Activated CD4-positive, alpha-beta T cell treated with anti-CD3 and anti-CD28 coated beads, Interleukin-2, Interleukin-6, amounts not matched to agents 100 ng/mL and 50 ng/mL, durations not matched to agents 16 hours and 8 hours (primary cell): ENCODE measurements at regions not wholly inside any gene's neighbourhood (a gene's known extent, or its start where the extent isn't known, plus 50 kb on each side); places are given as distances from the start of the nearest gene placed in this dataset.

ENCODE experiments used
- DNase-seq: peaks from one replicate; pipeline ENCODE4 v3.0.0-alpha.2; 2020

DNA sequence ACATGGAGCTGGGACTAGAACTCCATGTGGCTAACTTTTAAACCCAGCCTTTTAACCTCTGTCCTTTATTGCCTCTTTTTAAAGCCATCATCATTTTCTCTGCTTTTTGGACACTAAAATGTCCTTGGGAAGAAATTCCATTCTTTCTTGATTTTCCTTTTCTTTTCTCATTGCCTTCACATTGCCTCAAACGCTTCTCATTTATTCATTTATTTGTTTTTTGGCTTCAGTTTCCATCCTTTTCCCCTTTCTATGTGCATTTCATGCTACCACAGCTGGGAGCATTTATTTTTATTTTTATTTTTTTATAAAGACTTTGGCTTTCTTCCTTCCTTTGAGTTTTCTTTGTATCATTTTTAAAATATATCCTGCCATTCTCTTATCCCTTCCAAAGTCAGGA, 212.2 kb downstream of the DACT1 start:
- no peak for DNase-seq

DNA sequence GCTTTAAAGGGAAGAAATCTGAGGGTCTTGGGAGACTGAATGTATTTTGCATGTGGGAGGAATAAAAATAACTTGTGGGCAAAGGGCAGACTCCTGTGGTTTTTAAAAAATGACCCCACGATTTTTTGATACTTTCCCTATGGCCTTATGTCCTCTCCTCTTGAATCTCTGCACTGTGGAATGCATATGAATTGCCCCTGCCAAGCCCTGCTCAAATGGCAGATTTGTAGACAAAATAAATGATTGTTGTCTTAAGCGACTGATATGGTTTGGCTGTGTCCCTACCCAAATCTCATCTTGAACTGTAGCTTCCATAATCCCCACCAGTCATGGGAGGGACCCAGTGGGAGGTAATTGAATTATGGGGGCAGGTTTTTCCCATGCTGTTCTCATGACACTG, 223.8 kb downstream of the DACT1 start:
- no peak for DNase-seq

DNA sequence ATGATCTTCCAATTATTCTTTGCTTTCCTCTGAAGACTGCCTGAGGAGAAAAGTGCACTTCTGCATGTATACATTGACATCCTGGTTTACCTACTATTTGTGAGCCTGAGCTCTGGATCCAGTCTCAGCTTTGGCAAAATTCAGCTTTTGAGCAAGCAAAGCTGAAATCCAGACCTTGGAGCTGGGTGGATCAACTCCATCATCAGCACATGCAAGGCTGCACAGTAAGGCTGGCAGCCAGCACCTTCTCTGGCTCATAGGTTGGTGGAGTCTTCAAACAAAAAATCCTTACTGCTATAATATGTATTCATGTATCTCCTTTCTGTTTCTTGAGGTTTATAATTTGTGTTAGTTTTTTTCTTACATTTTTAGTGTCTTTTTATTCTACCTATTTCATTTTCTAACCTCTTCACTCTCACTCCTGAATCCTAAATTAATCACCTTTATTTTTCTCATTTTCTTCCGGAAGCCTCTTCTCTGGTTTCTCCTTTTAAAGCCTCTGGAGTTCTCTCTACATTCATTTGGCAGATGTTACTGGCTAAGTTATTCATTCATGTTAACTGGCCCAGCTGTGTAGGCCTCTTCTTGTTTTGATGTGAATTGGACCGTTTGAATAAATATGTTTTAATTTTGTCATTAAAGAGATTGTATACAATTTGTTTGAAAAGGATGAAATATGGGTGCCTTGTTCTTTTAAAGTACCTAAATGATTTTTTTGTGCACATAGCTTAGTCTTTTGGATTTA, 224.8 kb downstream of the DACT1 start:
- no peak for DNase-seq

DNA sequence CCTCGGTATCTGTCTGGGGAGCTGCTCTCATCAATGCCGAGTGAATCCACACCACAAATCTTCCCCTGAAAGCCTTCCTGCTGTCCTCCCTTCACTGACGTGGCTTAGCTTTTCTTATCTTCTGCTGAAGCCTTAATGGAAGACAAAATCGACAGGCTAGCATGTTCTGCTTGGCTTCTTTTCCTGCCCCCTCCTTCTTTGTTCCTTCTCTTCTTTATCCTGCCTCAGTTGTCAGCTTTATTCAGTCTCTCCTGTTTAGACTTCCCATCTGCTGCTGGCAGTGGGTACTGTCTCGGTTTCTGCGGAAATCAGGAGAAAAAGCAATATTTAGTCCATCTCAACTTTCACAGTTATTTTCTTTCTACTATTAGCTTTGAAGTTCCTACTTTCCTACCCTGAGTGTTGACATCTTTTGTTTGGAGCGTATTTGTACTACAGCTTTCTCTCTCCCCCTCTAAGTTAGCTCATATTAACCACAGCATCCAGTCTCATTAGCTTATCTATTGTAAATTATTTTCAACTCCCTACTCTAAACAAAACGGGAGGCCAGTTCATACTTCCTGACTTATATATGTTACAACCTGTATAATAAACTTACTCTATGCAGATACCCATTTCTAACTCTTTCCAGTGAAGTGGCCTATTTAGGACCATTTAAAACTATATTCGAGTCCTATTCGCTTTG, 226.0 kb downstream of the DACT1 start:
- DNase-seq, result no peak

DNA sequence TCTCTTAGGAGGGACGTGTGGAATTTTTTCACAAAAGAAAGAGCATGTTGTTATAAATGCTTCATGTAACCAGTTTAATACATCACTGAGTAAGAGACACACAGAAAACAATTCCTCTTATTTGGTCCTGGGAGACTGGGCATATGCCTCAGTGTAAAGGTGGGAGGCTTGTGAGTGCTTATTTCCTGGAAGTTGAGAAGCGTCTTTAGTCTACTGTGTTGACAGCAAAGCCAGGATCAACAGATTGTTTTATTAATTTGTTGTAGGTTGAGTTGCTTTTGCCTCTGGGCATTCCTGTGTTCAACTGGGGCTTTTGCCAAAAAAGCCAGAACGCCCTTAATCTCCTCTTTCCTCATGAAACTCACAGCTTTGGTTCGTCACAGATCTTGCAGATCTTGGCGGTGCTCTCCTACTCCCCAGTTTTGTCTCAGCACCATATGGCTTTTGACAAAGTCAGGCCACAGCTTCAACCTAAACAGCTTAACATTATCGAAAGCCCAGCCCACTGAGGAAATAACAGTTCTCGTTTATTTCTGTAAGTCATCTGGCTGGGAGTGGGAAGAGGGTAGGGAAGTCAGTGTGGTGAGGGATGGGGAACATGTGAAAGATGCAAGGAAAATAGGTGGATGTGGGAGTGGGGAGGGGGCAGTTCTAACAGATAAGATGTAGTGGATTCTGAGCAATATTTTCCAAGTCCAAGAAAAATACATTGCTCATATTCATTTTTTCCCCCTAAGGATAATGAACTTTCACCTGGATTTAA, 227.2 kb downstream of the DACT1 start:
- DNase-seq, result no peak

DNA sequence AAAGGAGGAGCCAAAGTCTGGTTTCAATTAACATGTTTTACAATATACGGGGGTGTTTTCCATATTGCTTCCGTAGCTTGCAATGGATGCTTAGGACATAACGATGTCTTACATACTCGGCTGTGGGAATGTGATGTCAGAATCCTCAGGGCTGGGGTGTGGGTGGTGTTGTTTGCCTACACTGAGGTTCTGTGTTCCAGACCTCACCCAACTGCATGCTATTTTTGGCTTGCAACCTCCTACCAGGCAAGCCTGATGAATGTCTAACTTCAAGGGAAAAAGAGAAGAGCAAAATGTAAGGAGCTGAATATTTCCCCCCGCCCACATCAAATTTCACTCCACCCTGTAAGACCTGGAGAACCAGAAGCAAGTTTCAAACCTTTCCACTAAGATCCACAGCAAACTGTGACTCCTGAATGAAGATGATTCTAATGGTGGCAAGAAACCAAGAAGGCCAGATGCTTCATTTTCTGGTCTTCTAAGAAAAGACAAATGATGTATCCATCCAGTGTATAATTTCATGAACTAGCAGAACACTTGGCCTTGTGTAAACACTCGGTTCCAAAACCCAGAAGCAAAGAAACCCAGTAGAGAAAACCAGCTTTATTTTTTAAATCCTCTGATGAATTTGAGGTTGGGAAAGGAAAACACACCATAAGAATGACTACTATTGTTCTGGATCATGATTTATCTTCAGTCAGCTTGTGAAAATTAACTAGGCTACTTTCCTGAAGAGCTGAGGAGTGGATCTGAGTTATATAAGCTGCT, 227.9 kb downstream of the DACT1 start:
- no peak for DNase-seq

DNA sequence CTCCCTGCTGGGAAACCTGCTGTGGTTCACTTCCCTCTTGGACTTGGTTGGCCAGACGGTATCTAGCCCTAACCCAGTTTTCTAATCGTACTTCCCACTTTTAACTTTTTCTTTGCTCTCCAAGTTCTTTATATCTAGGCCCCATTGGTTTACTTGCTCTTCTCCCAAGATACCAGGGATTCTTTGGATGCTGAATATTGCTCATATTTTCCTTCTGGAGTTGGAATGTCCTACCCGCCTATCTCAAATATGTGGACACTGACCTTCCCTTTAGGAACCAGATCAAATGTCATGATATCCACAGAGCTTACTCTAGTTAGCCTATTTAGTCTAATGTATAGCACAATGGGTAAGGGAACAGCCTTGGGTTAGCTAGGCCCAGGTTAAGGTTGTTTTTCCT, 228.6 kb downstream of the DACT1 start:
- DNase-seq, result no peak

DNA sequence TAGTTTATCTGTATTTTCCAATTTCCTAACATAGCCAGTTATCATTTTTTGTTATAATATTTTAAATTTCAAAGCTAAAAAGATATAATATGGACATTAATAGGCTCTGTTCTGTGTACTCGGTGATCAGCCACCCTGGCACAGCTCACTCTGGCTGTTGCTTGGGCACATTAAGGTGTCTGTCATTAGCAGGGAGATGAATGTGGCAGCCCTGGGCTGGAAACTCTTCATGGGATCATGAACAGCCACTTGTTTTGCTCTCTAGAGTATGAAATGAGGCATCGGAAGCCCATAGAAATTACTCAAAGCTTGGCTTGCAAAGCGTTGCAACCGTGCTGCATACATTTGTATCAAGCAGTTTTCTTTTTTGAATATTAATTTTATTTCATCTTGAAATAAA, 233.2 kb downstream of the DACT1 start:
- no peak for DNase-seq

DNA sequence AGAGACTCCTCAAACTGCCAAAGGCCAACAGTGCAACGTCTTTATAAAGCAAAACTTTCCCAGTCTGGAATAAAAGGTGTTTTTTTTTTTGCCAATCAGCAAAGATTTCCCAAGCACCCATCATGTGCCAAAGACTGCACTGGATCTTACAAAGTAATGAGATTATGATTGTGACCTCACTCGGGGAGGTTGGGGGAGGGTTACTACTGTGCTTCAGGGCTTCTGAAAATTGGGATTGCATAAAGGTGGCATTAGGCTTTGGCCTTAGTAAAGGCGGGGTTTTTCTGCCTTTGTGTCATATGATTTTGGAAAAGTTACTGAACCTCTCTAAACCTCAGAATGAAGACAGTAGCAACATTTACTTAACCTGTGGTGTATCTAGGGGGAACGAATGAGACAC, 233.8 kb downstream of the DACT1 start:
- DNase-seq, result no peak

DNA sequence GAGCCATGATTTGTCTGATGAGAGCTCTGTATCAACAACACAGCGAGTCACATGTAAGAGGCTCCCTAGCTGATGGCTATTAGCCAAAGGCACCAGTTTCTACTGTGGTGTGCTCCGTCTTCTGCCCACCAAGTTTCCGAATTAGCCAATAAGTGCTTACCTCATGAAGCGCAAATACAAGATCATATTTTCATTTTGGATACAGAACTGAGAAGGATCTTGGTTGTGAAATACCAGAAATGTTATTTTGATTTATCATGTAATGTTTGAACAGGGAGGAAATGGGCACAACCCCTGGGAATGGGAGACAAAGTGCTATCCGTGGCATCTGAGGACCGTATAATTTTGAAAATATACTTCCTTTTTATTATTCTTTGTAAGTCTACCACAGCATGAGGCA, 234.3 kb downstream of the DACT1 start:
- DNase-seq, result no peak

DNA sequence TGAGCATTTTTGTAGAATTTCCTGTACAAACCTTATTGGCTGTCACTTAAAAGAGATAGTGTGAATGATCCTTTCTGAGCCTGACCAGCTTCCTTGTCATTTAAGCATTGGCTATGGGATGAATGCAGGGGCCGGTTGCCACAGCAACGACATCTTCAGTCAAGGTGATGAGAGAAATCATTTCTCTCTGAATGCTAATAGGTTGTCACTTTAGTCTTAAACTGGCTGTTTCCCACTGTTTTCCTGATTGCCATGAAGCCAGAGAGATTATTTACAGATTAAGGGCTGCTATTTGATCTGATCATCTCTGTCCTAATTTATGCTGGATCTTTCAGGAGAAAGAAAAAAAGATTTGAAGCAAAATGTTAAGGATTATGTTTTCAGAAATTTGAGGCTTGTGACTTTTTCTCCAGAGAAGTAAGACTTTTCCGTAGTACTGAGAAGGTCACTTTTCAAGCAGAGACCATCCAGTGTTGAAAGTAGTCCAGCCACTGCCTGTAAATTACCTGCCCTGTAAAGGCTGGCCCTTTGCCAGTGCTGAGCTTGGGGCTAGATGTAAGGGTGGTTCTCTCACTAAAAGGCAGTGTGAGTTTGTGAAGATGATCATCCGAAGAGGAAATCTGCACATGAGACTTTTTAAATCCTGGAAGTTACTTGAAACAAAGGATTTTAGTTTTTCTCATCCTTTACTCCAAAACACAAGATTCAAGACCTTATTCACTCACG, 235.6 kb downstream of the DACT1 start:
- no peak for DNase-seq

DNA sequence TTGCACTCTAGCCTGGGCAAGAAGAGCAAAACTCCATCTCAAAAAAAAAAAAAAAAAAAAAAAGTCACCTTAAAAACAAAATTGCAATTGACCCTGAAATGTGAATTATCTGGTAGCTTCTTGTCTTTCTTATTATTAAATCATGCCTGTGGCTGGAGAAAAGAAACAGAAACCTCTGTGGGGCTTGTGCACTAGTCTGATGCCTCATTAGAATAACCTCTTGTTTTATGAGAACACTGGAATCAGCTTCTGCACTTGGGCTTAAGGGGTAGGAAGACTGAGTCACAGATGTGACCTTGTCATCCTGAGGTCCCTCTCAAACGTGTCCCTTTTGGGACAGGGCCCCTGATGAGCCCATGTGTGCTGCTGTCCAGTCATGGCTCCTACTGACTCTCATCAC, 237.9 kb downstream of the DACT1 start:
- DNase-seq, result no peak

DNA sequence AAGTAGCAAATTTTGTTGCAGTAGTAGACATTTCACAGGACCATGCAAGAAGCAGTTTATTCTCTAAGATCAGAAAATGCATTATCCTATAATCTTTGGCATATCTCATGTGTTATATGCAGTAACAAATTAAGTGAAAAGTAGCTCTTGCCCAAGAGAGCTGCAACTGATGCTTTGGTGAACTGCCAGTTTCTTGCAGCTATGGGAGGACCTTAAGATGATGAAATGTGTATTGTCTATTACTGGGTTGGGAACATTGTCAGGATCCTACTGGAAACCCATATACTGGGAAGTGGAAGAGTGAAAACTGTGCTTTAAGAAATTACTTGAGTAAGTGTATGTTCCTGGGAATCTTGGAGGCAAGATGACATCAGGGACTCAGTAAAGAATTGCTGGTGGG, 238.8 kb downstream of the DACT1 start:
- no peak for DNase-seq

DNA sequence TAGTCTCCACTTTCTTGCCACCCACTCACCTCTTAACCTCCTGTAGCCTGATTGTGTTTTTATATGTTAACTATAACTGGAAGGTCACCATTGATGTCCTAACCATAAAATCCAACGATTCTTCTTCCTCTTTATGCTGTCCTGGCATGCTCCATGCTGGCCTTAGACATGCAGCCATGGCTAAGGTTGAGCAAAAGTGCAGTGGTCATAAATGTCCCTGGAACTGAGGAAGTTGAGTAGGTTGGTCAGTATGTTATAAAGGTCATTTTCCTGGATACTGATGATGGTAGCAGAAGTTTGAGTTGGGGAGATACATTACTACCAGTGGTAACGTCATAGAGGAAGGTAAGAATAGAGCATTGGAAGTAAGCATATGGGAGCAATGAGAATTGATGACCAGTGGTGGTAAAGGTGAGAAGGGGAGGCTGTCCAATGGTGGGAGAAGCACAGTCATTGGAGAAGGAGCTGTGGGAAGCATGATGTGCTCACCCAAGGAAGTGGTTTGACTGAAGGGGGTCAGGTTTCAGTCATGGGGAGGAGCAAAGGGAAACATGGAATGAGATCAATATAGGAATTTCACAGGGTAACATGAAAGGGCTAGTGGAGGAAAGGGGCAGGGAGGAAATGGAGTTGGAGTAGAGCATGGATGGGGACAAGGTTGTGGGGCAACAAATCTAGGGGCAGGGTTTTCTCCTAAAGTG, 240.8 kb downstream of the DACT1 start:
- DNase-seq, result no peak

DNA sequence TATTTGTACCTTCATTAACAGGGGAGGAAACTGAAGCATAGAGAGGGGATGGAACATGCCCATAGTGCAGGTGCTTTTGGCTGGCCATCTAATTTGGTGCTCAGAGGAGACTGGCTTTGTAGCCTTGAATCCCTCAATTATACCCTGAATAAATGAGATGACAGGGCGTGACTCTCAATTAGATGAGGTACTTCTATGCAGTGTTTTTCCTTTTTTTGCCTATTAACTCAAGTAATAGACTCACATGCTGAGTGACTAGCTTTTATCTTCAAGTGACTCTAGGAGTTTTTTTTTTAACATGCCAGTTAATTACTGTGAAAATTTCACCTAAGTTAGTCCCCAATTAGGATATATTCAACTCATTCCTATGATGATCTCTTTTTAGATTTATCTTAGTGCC, 243.7 kb downstream of the DACT1 start:
- DNase-seq, result no peak

DNA sequence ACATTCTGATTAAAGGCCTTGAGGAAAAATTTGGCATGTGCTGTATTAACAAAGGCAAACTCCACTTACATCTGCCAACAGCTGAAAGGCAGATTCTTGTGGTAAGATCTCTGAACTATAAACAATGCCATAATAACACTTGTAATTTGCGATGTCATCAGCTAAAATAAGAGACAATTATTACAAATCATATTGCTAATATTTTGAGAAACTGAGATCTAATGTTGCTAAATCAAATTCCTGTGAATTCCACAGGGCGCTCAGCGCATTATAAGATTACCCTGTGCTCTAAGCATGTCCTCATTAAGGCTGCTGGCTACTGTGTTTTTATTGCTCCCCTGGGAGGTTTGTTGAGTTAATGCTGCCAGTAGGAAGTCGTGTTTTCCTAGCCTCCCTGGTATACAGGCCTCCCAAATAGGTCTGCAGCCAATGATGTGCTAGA, 244.8 kb downstream of the DACT1 start:
- DNase-seq, result no peak

DNA sequence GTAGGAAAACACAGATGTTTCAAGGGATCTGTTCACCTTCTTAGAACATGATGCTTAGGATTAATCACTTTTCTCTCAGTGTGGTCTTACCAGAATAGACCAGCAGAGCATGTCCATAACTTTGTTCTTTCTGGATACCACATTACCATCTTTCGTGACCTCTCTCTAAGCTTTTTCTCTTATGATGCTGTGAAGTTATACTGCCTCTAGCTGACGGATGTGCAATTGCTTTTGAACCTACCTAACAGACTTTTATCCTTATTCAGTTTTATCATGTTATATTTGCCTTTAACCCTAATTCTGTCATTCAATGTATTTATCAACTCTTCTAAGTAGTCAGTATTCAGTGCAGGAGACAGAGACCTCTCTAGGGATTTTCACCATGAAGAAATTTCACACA, 246.7 kb downstream of the DACT1 start:
- DNase-seq, result no peak

DNA sequence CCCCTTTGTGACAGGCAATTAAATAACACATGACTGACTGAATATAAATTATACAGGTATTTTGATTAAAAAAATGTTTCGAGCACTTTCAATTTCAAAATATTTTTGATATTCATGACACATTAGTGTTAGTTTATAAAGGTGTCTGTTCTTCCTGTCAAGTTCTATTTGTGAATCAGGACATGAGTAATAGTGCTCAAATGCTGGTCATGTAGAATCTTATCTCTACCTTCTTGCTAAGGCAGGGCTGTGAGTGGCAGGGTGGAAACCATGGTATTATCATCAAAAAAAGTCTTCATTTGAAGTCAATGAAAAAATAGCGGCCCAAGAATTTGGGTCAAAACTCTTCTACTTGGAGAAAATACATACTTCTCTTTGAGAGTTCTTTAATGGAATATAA, 250.2 kb downstream of the DACT1 start:
- no peak for DNase-seq

DNA sequence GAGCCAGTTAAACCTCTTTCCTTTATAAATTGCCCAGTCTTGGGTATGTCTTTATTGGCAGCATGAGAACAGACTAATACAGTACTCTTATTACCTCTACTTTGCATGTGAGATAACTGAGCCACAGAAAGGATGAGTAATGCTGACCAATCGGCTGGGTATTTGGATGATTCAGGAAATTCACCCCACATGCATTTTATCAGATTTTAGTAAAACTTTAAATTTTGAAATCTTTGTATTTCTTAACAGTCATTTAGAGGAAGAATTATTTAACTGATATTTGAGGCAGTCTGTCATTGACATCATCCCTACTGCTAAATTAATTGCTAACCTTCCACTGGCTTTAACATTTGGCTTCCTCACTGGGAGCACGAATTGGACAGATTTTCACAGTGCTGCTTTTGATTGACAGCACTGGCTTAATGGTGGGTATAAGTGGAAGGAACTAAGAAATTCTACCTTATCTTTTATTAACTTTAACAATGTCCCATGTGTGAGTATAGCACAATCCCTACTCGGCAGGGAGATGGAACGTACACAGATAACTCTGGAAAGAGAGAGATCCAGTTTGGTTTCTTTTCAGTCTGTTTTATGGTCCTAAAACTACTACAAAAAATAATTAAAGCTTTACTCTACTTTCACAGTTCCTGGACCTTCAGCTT, 261.0 kb downstream of the DACT1 start:
- no peak for DNase-seq

DNA sequence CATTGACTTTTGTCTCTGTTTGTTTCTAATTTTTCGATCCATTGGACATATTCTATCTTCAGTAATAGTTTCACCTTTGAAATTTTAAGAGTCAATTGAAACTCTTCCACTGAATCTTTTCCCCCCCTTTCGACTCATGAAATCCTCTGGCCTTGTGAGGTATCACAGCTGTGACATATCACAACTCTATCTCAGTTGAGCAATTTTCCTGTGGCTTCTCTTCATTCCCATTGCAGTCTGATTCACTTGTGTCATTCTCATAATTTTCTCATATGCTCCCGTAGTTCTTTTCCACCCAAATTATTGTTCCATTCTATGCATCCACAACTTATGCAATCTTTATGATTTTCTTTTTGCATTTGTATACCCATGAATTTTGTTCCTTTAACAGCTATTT, 261.6 kb downstream of the DACT1 start:
- DNase-seq, result no peak

DNA sequence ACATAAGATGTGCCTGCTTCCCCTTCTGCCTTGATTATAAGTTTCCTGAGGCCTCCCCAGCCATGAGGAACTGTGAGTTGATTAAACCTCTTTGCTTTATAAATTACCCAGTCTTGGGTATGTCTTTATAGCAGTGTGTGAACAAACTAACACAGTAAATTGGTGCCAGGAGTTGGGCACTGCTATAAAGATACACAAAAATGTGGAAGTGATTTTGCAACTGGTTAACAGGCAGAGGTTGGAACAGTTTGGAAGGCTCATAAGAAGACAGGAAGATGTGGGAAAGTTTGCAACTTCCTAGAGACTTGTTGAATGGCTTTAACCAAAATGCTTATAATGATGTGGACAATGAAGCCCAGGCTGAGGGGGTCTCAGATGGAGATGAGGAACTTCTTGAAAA, 264.1 kb downstream of the DACT1 start:
- no peak for DNase-seq
